DMS53 treated with DMSO at 0.1 percent for 48 hours (cell line): ENCODE measurements at regions not wholly inside any gene's neighbourhood (a gene's known extent, or its start where the extent isn't known, plus 50 kb on each side); places are given as distances from the start of the nearest gene placed in this dataset.
A peak's percentile ranks its signal among the peaks of the same experiment; 100 is the strongest.
"Not testable (repeated sequence)": the region's sequence is repeated elsewhere in the genome, so short reads cannot be mapped to it uniquely, and the experiment has no call there.

ENCODE experiments used
- DNase-seq: peaks from one replicate; lab custom pipeline; 2025; ENCODE audit not compliant: unreplicated experiment; lab: John Stamatoyannopoulos, UW

DNA sequence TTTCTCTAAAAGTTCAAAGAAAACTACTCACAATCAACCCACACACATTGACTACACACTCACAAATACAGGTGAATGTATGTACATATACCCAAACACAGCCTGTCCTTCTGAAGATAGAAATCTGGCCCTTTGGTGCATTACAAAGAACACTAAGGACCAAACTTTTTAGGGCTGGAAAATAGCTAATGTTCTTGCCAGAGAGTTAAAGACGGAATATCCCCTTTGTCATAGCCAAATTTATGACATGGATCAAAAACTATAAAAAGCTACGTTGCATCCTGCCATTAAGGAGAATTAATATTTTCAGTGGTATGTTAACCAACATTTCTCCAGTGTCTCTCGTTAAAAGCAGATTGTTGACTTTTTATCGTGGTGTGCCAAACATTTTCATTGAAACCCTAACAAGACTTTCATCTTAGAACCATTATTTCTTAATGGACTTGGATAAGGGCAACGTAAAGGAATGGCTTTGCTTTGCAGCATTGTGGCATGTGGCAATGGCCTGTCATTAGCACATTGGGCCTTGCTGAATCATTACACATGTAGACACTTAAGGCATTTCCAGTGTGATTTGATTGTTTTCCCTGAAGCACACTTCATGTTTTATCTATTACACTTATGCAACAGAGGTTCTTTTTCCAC, 150.9 kb upstream of the MEOX2 start:
- no peak for DNase-seq

DNA sequence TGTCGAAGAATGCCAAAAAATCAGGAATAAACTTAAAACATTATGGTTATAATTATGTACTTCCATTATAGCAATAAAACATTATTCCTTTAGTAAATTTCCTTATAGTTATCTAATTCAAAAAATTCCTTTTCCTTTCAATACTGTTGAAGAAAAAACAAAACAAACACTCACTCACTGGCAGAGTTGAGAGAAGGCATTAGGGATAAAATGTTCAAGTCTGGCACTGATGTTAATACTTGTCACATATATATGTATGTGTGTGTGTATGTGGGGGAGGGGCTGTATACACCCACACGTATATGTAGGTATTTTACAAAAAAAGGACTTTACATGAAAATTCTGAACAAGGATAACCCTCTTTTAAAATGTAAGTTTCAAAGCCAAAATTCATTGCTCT, 150.2 kb upstream of the MEOX2 start:
- DNase-seq, result no peak

DNA sequence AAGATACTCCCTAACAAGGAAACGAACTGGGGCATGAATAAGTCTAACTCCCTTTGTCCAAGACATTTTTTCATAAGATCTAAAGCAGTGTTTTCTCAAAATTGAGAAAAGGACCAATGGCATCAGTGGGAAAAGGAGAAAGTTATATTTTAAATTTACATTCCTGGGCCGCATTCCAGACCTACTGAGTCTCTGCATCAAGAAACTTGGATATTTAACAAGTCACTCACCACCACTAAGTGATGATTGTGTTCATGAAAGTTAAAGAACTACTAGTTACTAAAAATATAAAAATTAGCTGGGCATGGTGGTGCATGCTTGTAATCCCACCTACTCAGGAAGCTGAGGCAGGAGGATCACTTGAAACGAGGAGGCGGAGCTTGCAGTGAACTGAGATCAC, 149.6 kb upstream of the MEOX2 start:
- DNase-seq, result no peak

DNA sequence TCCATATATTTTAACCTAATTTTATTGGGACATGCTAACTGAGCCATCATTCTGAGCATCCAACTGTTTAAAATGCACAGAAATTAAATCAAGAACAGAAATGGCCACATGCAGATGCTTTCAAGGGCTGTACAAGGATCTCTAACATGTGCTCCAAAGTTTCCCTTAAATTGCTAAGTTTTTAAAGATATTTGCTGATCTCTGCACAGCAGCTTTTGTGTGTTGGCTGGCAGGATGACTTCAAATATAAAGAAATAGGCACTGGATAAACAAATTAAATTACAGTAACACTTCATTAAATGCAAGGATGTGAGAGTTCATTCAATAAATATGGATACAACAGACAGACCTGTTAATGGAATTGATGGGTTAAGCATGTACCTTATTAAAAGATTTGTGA, 148.0 kb upstream of the MEOX2 start:
- no peak for DNase-seq

DNA sequence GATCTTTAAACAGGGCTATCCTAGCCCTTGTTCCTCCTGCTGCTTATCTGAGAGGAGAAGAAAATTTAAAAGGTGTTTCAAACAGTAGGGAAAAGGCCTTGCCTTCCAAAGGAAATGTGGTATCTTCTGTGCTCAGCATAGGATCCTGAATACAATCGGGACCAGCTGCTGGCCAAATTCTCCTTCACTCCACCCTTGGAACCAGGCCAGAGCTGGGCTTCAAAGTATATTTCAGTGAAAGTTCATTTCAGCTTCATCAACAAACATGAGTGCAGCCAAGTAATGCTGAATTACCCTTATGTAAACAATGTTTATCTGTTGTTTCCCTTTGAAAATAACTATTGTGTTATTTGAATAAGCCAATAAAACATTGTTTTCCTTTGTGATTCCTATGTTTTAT, 146.5 kb upstream of the MEOX2 start:
- DNase-seq, result peak; percentile 17

DNA sequence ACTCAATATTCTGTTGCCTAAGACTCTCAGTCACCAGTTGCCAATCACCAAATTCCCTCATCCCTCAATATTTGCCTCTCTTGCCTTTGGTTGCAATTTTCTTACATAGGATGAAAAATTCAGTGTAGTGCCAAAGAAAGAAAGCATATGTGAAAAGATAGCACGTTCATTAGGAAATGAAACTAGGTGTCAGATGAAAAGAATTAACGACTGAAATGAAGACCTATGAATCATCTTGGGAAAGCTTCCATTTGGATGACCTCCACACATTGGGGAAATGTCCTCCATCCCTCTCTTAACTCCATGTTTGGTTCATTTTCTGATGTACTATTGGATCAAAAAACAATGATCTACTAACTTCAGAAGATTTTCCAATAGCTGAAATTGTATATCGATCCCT, 145.1 kb upstream of the MEOX2 start:
- no peak for DNase-seq

DNA sequence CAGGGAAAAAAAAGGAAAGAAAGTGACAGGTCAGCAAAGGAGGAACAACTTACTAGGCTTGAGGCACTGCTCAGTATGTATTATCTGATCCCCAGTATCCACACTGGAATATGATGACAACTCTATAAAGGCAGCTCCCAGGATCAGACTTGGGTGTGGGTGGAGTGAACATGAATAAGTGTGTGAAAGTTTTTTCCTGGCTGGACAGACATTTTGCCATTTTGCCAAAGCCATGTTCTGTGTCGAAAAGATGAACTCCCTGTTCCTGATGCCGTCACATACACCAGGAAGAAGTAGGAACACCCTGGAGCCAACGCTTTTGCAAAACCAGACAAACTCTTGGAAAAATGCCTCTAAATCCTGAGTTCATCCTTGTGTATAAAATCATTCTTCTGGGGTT, 143.2 kb upstream of the MEOX2 start:
- DNase-seq, result no peak

DNA sequence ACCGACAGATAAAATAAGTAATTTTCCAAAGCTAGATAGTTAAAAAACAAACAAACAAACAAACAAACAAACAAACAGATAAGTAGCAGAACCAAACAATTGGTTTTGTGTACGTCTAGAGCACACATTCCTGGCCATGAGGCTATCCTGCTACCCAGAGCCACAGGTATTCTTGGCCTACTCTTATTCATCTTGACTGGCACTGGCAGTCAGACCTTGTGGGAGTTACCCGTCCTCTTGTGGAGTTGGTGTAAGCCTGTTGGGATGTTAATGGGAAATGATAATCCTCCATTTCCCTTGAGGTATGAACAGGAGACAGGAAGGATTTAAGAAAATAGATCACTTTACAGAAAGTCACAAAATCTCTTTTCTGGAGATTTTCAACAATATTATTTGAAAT, 142.4 kb upstream of the MEOX2 start:
- DNase-seq, result no peak

DNA sequence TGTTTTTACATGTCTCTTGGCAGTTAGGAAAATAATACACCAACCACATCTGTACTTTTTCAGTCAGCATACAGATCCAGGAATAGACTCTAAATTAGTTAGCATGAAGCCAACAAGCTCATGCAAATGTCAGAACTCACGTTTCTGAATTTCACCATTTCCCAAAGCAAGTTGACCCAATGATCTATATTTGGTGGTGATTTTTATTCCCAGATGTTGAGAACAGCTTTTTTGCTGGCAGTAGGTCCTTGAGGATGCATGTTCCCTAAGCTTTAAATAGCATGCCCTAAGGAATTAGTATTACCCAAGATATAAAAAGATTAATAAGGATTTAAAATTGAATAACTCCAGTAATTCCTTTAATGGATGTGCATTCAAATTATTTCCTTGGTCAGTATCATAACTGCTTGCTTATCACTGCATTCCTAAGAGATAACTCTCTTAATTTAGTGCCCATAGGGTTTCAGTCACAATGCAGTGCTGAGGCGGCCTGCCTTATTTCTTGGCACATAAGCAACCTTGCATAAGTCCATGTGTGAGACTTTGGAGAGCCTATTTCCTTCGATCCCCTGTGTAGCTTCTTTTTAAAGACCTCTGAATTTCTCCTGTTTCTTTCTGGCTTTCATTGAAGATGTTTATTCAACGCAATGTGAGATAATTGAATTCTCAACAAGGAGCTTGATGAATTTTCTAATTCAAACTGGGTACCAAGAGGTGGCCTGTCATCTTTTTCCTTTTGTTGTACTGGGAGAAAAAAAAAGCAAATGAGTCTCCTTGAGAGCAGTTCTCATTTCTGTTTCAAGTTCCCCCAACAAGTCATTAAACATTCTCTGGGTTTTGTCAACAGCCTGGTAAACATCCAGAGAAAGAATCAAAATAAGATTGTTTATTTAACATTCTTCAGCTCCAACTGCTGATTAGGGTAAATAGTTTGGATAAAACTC, 135.3 kb upstream of the MEOX2 start:
- no peak for DNase-seq

DNA sequence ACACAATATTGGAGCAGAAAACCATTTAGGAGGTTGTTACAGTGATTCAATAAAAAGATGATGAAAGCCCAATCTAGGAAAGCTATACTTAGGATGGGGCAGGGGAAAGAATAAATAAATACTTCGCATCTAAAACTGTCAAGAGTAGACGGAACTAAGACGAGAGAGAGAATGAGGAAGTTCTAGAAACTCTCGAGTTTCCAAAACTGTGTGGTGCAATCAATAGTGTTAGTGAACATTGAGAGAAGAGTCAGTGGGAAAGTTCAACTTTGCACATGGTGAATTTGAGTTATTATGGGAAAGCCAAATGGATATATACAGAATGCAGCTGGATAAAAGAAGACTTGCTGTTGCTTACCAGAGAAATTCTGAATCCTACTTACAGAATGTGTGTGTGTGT, 133.8 kb upstream of the MEOX2 start:
- DNase-seq, result no peak

DNA sequence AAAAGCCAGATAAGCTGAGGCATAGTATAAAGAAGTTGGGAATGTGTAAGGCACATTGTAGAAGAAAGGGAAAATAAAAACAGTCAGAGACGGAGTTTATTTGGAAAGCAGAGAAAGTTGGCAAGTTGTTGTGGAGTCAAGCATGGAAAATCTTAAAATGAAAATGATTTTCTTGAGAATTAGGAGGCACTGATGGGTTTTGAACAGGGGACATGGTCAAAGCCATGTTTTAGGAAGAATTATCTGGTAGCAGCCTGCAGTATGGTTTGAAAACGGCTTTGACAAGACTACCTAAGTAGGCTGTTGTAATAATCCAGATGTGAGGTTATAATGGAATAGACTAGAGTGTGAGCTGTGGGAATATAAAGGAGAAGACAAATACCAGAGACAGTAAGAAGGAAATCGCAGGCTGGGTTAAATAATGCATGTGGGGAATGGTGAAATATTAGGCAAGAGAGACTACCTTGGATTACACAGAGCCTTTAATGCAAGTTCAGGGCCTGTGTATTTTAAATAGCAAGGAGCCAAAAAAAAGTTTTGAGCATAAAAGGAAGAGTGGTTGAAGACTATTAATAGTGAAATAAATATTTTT, 130.4 kb upstream of the MEOX2 start:
- DNase-seq, result no peak

DNA sequence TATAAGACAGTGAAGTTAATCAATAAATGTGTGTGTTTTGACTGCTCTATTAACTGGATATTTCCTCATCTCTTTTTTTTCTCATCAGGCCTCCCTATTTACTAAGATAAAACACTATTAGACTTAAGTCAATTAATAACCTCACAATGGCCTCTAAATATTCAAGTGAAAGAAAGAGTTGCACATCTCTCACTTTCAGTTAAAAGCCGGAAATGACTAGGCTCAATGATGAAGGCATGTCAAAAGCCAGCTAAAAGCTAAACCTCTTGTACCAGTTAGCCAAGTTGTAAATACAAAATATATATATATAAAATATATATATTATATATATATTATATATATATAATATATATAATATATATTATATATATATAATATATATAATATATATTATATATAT, 127.0 kb upstream of the MEOX2 start:
- no peak for DNase-seq

DNA sequence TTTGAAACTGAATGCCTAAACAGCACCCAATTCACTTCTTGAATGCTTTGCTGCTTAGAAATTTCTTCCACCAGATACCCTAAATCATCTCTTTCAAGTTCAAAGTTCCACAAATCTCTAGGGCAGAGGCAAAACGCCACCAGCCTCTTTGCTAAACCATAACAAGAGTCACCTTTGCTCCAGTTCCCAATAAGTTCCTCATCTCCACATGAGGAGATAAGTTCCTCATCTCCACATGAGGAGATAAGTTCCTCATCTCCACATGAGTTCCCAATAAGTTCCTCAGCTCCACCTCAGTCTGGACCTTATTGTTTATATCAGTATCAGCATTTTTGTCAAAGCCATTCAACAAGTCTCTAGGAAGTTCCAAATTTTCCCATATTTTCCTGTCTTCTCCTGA, 123.9 kb upstream of the MEOX2 start:
- DNase-seq, result not testable (repeated sequence)

DNA sequence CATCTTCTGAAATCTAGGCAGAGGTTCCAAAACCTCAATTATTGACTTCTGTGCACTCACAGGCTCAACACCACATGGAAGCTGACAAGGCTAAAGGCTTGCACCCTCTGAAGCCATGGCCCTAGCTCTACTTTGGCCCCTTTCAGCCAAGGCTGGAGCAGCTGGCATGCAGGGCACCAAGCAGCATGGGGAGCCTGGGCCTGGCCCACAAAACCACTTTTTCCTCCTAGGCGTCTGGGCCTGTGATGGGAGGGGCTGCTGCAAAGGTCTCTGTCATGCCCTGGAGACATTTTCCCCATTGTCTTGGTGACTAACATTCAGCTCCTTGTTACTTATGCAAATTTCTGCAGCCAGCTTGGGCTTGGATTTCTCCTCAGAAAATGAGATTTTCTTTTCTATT, 123.5 kb upstream of the MEOX2 start:
- DNase-seq, result not testable (repeated sequence)

DNA sequence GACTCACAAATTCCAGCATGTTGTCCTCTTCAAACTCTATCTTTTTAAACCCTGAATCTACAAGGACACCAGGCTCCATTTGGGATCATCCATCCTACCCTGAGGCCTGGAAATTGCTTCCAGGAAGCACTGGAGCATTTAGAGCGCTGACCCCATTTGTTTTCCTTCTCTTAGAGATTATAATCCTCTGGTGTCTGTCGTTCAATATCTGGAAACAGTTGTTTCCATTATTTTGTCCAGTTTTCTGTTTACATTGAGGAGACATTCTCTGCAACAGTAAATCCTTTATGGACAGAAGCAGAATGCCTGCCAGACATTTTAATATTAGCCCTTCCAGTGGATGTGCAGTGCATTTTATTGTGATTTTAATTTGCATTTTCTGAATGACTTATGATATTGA, 119.4 kb upstream of the MEOX2 start:
- DNase-seq, result no peak

DNA sequence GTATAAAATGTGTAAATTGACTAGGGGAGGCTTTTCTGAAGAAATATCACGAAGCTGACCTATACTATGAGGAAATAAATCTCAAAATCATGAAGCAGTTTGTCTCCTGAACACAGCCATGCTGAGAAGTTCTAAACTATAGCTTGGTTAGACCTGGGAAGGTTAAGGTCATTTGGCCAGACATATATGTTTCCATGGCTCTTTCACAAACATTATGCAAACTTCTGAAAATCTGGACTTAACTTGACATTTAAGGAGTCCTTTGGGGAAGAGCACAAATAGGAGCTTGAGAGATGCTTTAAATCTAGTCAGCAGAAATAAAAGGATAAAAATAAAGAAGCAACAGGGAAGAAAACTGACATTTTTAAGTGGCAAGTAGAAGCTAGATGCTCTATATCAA, 115.9 kb upstream of the MEOX2 start:
- no peak for DNase-seq

DNA sequence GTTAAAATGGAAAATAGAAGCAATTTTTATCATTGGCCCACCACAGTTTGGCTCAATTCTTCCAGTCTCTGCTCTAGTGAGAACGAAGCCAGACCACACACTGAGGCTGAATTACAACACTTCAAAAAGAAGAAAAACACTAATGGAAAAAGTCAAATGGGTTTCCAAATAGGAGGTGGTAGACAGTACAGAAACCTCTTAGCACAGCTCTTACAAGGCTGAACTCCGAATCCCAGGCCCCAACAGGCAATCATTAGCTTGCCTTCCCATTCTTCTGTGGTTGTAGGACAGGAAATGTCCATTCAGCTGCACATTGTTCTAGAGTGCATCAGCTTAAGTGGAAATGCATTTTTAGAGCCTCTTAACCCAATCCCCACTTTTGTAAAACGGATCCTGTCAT, 115.1 kb upstream of the MEOX2 start:
- DNase-seq, result no peak

DNA sequence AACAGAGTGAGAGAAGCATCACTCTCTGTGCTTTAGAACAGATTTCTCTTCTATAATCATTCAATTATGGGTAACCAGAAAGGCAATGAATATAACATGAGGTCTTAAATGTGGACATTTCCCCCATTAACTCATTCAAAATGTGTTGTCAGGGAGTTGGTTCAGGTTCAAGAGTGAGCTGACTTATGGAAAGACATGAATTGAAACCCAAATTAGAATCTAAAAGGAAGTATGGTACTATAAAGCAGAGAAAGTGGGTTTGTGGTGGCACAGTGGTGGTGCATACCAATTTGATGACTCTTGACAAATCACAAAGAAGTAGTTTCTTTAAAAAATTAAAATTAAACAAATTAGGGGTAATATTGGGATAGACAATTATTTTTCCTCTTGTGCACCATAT, 114.6 kb upstream of the MEOX2 start:
- DNase-seq, result no peak

DNA sequence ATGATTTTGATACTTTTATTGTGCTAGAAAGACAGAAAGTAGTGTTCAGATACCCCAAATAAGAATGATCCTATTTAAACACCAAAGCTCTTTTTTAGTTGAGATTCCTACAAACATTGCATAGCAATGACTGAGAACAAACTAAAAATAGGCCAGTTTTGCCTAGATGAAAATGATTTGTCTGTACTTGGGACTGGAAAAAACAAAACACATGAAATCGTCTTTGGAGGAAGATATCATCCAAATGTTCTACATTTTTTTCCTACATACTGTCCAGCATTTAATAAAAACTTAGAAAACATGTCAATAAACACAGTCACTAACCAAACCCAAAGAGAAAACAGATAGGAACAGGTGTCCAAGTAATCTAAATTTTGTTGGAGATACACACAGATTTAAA, 111.6 kb upstream of the MEOX2 start:
- DNase-seq, result no peak

DNA sequence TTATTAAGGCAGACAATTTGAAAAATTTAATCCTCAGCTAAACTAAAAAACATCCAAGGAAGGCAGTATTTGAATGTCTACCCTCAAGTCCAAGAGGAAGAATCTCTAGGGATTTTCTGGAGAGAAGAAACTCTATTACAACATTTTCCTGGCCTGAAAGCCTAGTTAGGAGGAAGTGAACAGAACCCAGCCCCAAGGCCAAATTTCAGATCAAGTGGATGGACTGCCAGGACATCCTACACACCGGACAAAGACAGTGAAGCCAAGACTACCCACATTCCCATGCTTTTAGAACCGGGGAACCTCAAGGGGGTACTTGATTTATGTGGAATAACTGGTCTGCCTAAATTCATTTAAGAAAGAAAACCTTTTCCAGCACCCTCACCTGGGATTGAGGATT, 108.9 kb upstream of the MEOX2 start:
- no peak for DNase-seq

DNA sequence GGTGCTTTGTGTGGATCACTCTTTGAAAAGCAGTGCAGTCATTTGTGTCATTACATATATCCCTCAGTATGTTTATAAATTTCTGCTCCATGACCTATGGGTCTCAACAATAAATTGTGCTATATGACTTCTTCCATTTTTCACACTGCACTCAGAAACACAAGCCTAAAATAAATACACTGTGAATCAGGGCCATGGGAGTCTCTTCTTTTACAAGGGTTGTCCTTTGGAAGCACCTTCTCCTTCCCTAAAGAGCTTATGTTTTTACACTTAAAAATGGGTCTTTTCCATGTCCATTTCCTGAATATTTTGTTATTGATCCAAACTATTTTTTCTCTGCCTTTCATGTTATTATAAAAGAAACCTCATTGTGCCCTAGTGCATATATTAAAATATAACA, 108.3 kb upstream of the MEOX2 start:
- DNase-seq, result no peak

DNA sequence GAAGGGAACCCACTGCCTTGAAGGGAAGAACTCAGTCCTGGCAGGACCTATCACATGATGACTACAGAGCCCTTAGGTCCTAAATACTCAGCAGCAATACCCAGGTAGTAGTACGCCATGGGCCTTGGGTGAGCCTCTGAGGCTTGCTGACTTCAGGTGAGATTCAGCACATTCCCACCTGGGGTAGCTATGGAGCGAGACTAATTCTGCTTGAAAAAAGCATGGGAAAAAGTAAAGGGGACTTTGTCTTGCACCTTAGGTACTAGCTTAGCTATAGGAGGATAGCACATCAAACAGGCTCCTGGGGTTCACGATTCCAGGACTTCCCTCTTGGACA, 98.2 kb upstream of the MEOX2 start:
- DNase-seq, result no peak
